Breast epithelium (tissue), 4 donors: ENCODE measurements at regions not wholly inside any gene's neighbourhood (a gene's known extent, or its start where the extent isn't known, plus 50 kb on each side); places are given as distances from the start of the nearest gene placed in this dataset.

ENCODE experiments used
- DNase-seq, 2 donors: peaks; one replicate each; pipeline ENCODE4 v3.0.0-alpha.2; 2019; ENCODE audit warnings: low spot score in 2 of 2
- H3K27ac ChIP-seq, 2 donors: fragments of 200-600 bp; sonication (generic) in 1 of 2; one replicate each; pipeline ENCODE4 v1.5.1; 2016 to 2019; ENCODE audit warnings: mild to moderate bottlenecking in 1 of 2
- H3K27me3 ChIP-seq, 2 donors: fragments of 200-600 bp; sonication (generic) in 1 of 2; one replicate each; pipeline versions ENCODE4 v1.5.1 to v1.6.0; 2017 to 2019; ENCODE audit warnings: control low read depth in 1 of 2, mild to moderate bottlenecking in 1 of 2
- H3K36me3 ChIP-seq: fragments of 200-600 bp; one replicate; pipeline ENCODE4 v1.5.1; 2019
- H3K4me1 ChIP-seq, 2 donors: fragments of 200-600 bp; sonication (generic); one replicate each; pipeline ENCODE4 v1.5.1; 2016 to 2019; ENCODE audit warnings: control low read depth in 1 of 2
- H3K4me3 ChIP-seq, 3 donors: fragments of 200-600 bp; sonication (generic); 1 replicate in 2 of 3; 2 replicates in 1 of 3; pipeline ENCODE4 v1.5.1; 2016 to 2019; ENCODE audit warnings: mild to moderate bottlenecking in 3 of 3, moderate library complexity in 2 of 3
- H3K9me3 ChIP-seq, 2 donors: fragments of 200-600 bp; sonication (generic) in 1 of 2; one replicate each; pipeline ENCODE4 v1.5.1; 2016 to 2019; ENCODE audit warnings: control low read depth in 1 of 2
- POLR2A ChIP-seq: fragments of 450-650 bp; IDR thresholded peaks from one replicate; pipeline ENCODE4 v1.6.1; 2016; ENCODE audit warnings: antibody characterized with exemption, mild to moderate bottlenecking, moderate library complexity
- POLR2AphosphoS5 ChIP-seq, 3 donors: sonication (generic); formaldehyde crosslinking; IDR thresholded peaks; one replicate each; pipeline ENCODE4 v1.6.1; 2017; ENCODE audit warnings: antibody characterized with exemption in 3 of 3
- intact Hi-C: fragments of 100-400 bp; cut with DNase I; formaldehyde crosslinking; loops from one replicate; pipeline ENCODE4 v1.15.1; 2023; ENCODE audit warnings: low total_unique reads
- TF ChIP-seq, protein P1 (sequence below), 3 donors: fragments of 450-650 bp; IDR thresholded peaks; one replicate each; pipeline ENCODE4 v1.5.1; 2016 to 2017; ENCODE audit warnings: antibody characterized with exemption in 3 of 3, mild to moderate bottlenecking in 3 of 3, moderate library complexity in 3 of 3

DNA sequence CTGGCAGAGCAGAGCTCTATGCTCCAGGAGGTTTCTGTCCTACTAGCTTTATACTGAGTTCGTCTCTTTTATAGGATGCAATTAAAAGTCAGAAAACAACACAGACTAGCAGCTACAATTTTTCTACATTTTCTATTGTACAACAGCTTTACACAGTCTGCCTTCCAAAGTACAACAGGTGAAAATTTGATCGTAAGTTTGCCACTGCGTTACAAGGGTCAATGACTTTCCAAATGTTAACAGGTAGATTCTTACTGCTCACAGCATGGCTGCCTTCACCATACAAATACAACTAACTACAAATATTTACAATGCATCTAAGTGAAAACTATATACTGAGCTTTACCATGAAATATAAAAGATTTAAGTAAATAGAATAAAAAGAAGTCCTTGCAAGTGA lies 268.6 kb upstream of the SLCO3A1 start:
- no peak overlapping the region for H3K4me3 ChIP-seq
- H3K27ac ChIP-seq = no peak overlapping the region
- H3K4me1 ChIP-seq = no peaks in the 10 kb centered on the region
- DNase-seq = no peak
- no peaks in the 10 kb centered on the region for H3K9me3 ChIP-seq
- intact Hi-C loops = no loop called here
- no peaks in the 10 kb centered on the region for H3K36me3 ChIP-seq
- no peaks in the 10 kb centered on the region for H3K27me3 ChIP-seq
- TF ChIP-seq POLR2AphosphoS5 (IDR thresholded peaks at IDR 0.05) = no peak
- TF ChIP-seq, protein P1, sequence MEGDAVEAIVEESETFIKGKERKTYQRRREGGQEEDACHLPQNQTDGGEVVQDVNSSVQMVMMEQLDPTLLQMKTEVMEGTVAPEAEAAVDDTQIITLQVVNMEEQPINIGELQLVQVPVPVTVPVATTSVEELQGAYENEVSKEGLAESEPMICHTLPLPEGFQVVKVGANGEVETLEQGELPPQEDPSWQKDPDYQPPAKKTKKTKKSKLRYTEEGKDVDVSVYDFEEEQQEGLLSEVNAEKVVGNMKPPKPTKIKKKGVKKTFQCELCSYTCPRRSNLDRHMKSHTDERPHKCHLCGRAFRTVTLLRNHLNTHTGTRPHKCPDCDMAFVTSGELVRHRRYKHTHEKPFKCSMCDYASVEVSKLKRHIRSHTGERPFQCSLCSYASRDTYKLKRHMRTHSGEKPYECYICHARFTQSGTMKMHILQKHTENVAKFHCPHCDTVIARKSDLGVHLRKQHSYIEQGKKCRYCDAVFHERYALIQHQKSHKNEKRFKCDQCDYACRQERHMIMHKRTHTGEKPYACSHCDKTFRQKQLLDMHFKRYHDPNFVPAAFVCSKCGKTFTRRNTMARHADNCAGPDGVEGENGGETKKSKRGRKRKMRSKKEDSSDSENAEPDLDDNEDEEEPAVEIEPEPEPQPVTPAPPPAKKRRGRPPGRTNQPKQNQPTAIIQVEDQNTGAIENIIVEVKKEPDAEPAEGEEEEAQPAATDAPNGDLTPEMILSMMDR (IDR thresholded peaks at IDR 0.05) = no peak
- TF ChIP-seq POLR2A = no peak

DNA sequence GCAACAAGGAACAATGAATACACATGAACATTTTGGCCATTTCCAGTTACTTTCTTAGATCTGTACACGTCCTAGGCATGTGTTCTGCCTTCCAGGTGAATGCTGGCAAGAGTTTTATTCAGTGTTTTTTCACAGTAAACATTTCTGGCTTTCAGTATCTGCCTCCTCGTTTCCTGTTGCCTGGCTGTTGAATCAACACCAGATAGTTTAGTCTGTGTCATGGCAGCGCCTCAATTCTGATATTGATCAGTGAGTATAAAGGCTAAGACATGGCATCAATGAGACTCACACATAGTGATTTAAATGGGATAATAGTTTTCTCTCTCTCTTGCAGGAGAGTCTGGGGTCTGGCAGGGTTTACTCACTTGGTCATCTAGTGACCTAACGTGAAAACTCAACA lies 266.9 kb upstream of the SLCO3A1 start:
- Histone ChIP-seq H3K4me1 (no peaks in the 10 kb centered on the region), H3K4me3 (no peak overlapping the region), H3K9me3 (no peaks in the 10 kb centered on the region), H3K27me3 (no peaks in the 10 kb centered on the region), H3K27ac (no peak overlapping the region), H3K36me3 (no peaks in the 10 kb centered on the region)
- no peak for DNase-seq
- intact Hi-C loops = no loop called here
- TF ChIP-seq, protein P1 (IDR thresholded peaks at IDR 0.05) = no peak
- TF ChIP-seq POLR2AphosphoS5 (IDR thresholded peaks at IDR 0.05) = no peak
- TF ChIP-seq POLR2A = no peak

DNA sequence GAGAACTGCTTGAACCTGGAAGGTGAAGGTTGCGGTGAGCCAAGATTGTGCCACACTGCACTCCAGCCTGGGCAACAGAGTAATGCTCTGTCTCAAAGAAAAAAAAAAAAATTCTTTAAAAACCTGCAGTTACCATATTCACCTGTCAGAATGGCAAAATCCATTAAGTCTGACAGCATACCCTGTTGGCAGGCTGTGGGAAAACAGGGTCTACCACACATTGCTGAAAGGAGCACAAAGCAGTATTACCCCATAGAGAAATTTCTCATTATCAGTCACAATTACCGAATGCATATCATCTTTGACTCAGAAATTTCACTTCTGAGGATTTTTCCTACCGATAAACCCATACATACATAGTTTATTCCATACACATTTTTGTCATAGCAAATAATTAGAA lies 264.1 kb upstream of the SLCO3A1 start:
- H3K27ac ChIP-seq = no peak overlapping the region
- DNase-seq = no peak
- no peaks in the 10 kb centered on the region for H3K36me3 ChIP-seq
- no peaks in the 10 kb centered on the region for H3K27me3 ChIP-seq
- no peaks in the 10 kb centered on the region for H3K4me1 ChIP-seq
- TF ChIP-seq, protein P1 (IDR thresholded peaks at IDR 0.05) = no peak
- TF ChIP-seq POLR2AphosphoS5 (IDR thresholded peaks at IDR 0.05) (no peak), POLR2A (no peak)
- H3K4me3 ChIP-seq = no peak overlapping the region
- intact Hi-C loops = no loop called here
- H3K9me3 ChIP-seq = no peaks in the 10 kb centered on the region

DNA sequence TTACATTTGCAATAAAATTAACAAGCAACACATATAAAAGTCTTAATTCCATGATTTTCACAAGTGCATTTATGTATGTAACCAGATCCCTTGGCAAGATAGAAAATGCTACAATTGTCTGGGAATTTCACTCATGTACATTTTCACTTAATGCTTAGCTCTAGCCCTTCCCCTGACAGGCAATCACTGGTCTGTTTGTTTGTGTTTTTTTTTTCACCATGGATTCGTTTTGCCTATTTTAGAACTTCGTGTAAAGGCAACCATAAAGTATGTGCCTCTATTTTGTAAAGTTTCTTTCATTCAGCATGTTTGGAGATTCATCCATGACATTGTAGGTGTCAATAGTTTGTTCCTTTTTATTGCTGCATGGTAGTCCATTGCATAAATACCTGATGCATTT lies 260.9 kb upstream of the SLCO3A1 start:
- Histone ChIP-seq H3K4me3 (no peak overlapping the region), H3K27me3 (peaks cover 0 to 3% of the 10 kb centered on the region in 2 donors), H3K27ac (no peak overlapping the region), H3K9me3 (no peaks in the 10 kb centered on the region), H3K36me3 (no peaks in the 10 kb centered on the region), H3K4me1 (no peaks in the 10 kb centered on the region)
- no peak for DNase-seq
- intact Hi-C loops = no loop called here
- TF ChIP-seq POLR2A = no peak
- TF ChIP-seq POLR2AphosphoS5 (IDR thresholded peaks at IDR 0.05) = no peak
- TF ChIP-seq, protein P1 (IDR thresholded peaks at IDR 0.05) = no peak

DNA sequence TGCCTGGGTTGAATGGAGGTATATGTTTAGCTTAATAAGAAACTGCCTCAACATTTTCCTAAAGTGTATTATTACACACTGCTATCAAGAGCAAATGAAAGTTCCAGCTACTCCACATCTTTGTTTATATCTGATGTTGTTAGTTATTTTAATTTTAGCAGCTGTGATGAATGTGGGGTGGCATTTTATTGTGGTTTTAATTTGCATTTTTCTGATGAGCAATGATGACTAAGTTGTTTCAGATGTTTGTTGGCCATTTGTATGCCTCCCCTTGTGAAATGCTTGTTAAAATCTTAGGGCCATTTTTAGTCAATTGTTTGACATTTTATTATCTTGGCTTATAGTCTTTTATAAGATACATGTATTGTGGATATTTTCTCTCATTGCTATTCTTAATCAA lies 260.4 kb upstream of the SLCO3A1 start:
- no peaks in the 10 kb centered on the region for H3K9me3 ChIP-seq
- no peak for DNase-seq
- intact Hi-C loops = no loop called here
- H3K4me3 ChIP-seq = no peak overlapping the region
- no peak overlapping the region for H3K27ac ChIP-seq
- H3K36me3 ChIP-seq = no peaks in the 10 kb centered on the region
- TF ChIP-seq, protein P1 (IDR thresholded peaks at IDR 0.05) = no peak
- TF ChIP-seq POLR2AphosphoS5 (IDR thresholded peaks at IDR 0.05) (no peak), POLR2A (no peak)
- peaks cover 0 to 5% of the 10 kb centered on the region in 2 donors for H3K27me3 ChIP-seq
- H3K4me1 ChIP-seq = no peaks in the 10 kb centered on the region
